ENCODE measurements at regions not wholly inside any gene's neighbourhood (a gene's known extent, or its start where the extent isn't known, plus 50 kb on each side); places are given as distances from the start of the nearest gene placed in this dataset.

GRCh38 chr9:120257483-120257882, 322.5 kb downstream of the CDK5RAP2 start:
- TF ChIP-seq CTCF (IDR thresholded peaks at IDR 0.05) (no peak), POLR2AphosphoS5 (IDR thresholded peaks at IDR 0.05; ENCODE audit: insufficient read depth in 1 of 2, low read depth in 1 of 2) (no peak)
